Fibroblast of lung (primary cell): ENCODE measurements at regions not wholly inside any gene's neighbourhood (a gene's known extent, or its start where the extent isn't known, plus 50 kb on each side); places are given as distances from the start of the nearest gene placed in this dataset.

Experiments used
- DNase-seq, 2 donors: peaks; one replicate each; pipeline versions ENCODE4 v3.0.0 to v3.0.0-alpha.2; 2010; ENCODE audit warnings: low read depth in 2 of 2
- H2AFZ ChIP-seq: 2 replicates; pipeline ENCODE4 v1.5.1; 2012; ENCODE audit warnings: low read length, control low read depth, inconsistent platforms
- H3K27ac ChIP-seq: 2 replicates; pipeline ENCODE4 v1.5.1; 2011; ENCODE audit warnings: low read length, control low read depth; ENCODE audit not compliant: insufficient read depth
- H3K27me3 ChIP-seq: 2 replicates; pipeline ENCODE4 v1.5.1; 2011; ENCODE audit warnings: mild to moderate bottlenecking, low read length; ENCODE audit not compliant: control insufficient read depth, insufficient read depth
- H3K36me3 ChIP-seq: 2 replicates; pipeline ENCODE4 v1.5.1; 2011; ENCODE audit warnings: low read length; ENCODE audit not compliant: control insufficient read depth, insufficient read depth
- H3K4me1 ChIP-seq: 2 replicates; pipeline ENCODE4 v1.5.1; 2011; ENCODE audit warnings: low read length; ENCODE audit not compliant: control insufficient read depth, insufficient read depth; ENCODE audit errors: extremely low read depth
- H3K4me2 ChIP-seq: 2 replicates; pipeline ENCODE4 v1.5.1; 2011; ENCODE audit warnings: low read length, control low read depth; ENCODE audit not compliant: insufficient read depth; ENCODE audit errors: extremely low read depth
- H3K4me3 ChIP-seq, 4 experiments: fragments of 200-600 bp in 1 of 4; sonication (generic) in 1 of 4; replicated peaks in 1 of 4; 2 replicates each; pipeline ENCODE4 v1.5.1; 2011 to 2016; ENCODE audit warnings: low read length in 4 of 4, low read depth in 3 of 4, mild to moderate bottlenecking in 3 of 4, control low read depth in 2 of 4, inconsistent platforms in 1 of 4, mixed read lengths in 1 of 4; ENCODE audit not compliant: insufficient read depth in 1 of 4; ENCODE audit errors: control extremely low read depth in 1 of 4
- H3K79me2 ChIP-seq: 2 replicates; pipeline ENCODE4 v1.5.1; 2012; ENCODE audit warnings: mild to moderate bottlenecking, low read length, inconsistent platforms; ENCODE audit not compliant: control insufficient read depth, insufficient read depth
- H3K9ac ChIP-seq: 2 replicates; pipeline ENCODE4 v1.5.1; 2011; ENCODE audit warnings: mild to moderate bottlenecking, low read length, control low read depth; ENCODE audit not compliant: insufficient read depth
- H3K9me3 ChIP-seq: 2 replicates; pipeline ENCODE4 v1.5.1; 2012; ENCODE audit warnings: low read depth, low read length; ENCODE audit not compliant: control insufficient read depth, insufficient read depth
- H4K20me1 ChIP-seq: 2 replicates; pipeline ENCODE4 v1.5.1; 2011; ENCODE audit warnings: low read length; ENCODE audit not compliant: control insufficient read depth, insufficient read depth; ENCODE audit errors: extremely low read depth
- CTCF ChIP-seq, 2 donors: IDR thresholded peaks in 1 of 2; conservative IDR thresholded peaks in 1 of 2; 1 replicate in 1 of 2; 2 replicates in 1 of 2; pipeline ENCODE4 v1.5.1; 2011 to 2012; ENCODE audit warnings: low read length in 2 of 2, control low read depth in 1 of 2, inconsistent platforms in 1 of 2, low read depth in 1 of 2, mild to moderate bottlenecking in 1 of 2
- EZH2 ChIP-seq: IDR thresholded peaks from 2 replicates; pipeline ENCODE4 v1.5.1; 2012; ENCODE audit warnings: low read length, control low read depth, mild to moderate bottlenecking; ENCODE audit errors: missing control alignments

DNA sequence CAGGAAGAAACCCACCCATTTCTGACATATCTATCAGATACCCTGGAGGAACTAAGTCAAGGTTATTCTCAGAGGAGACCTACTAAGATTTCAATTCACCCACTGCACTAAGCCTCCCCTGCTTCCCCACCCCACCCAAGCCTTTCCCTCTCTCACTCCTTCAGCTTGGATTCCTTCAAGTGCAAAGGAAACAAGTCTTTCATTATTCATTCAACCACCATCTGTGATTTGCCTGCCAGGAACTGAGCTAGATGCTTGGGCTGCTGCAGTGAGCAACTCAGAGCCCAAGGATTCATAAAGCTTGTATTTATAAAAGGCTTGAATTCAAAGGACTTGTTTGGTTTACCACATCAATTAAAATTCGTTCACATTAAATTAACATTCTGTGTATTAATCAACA is 161.3 kb downstream of the GXYLT1 start:
- H3K27me3 ChIP-seq: no peaks in the 10 kb centered on the region
- H3K9me3 ChIP-seq: no peaks in the 10 kb centered on the region
- no peaks in the 10 kb centered on the region for H3K79me2 ChIP-seq
- H3K4me2 ChIP-seq: no peak overlapping the region
- TF ChIP-seq CTCF (conservative IDR thresholded peaks at IDR 0.05 in 1 of 2, IDR thresholded peaks at IDR 0.05 in 1 of 2; ENCODE audit: low read depth in 1 of 2, low read length in 2 of 2) (no peak), EZH2 (no peak)
- H3K27ac ChIP-seq: no peak overlapping the region
- no peaks in the 10 kb centered on the region for H4K20me1 ChIP-seq
- no peaks in the 10 kb centered on the region for H3K4me1 ChIP-seq
- H2AFZ ChIP-seq: no peak overlapping the region
- H3K4me3 ChIP-seq: no peak overlapping the region
- H3K9ac ChIP-seq: no peak overlapping the region
- no peaks in the 10 kb centered on the region for H3K36me3 ChIP-seq
- peak in 1 of 2 donors; percentile 71 for DNase-seq

DNA sequence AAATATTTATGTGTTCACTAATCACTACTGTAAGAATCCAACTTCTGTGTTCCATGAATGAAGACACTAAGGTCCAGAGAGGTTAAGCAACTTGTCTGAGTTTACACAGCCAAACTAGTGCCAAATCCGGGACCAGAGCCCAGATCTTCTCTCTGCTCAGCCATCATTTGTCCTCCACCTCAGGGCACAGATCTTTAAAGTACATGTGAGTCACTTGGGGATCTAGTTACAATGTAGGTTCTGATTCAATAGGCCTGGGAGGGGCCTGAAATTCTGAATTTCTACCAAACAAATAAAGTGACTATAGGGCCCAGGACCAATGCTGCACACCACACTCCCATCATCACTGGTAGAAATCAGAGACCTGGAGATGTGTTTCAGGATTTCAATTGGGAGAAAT is 162.9 kb downstream of the GXYLT1 start:
- H3K9me3 ChIP-seq: no peaks in the 10 kb centered on the region
- TF ChIP-seq EZH2: no peak
- TF ChIP-seq CTCF (conservative IDR thresholded peaks at IDR 0.05 in 1 of 2, IDR thresholded peaks at IDR 0.05 in 1 of 2; ENCODE audit: low read depth in 1 of 2, low read length in 2 of 2): no peak
- no peaks in the 10 kb centered on the region for H3K79me2 ChIP-seq
- H3K4me1 ChIP-seq: no peaks in the 10 kb centered on the region
- peak; percentile 54 to 70 for DNase-seq
- H3K4me3 ChIP-seq: no peak overlapping the region
- no peak overlapping the region for H3K27ac ChIP-seq
- H2AFZ ChIP-seq: no peak overlapping the region
- H3K27me3 ChIP-seq: no peaks in the 10 kb centered on the region
- H3K4me2 ChIP-seq: no peak overlapping the region
- no peak overlapping the region for H3K9ac ChIP-seq
- no peaks in the 10 kb centered on the region for H4K20me1 ChIP-seq
- no peaks in the 10 kb centered on the region for H3K36me3 ChIP-seq

DNA sequence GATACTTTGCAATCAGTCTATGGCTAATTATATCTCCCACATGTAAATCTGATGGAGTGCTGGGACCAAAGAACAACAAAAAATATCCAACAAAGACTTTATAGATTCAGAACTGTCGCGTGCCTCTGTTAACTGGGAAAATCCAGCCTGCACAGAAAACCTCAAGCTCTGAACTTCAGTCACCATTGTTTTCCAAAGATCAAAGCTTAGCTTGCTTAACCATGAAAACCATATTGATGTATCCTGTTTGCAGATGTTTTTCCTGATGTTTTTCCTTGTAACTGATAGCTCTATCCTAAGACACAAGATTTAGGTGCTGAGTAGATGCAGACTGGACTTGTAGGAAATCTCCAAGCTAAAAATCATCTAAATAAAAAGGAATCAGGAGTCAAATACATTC is 163.7 kb downstream of the GXYLT1 start:
- Histone ChIP-seq H3K27me3 (no peaks in the 10 kb centered on the region), H3K36me3 (no peaks in the 10 kb centered on the region), H3K27ac (no peak overlapping the region), H3K9me3 (no peaks in the 10 kb centered on the region), H4K20me1 (no peaks in the 10 kb centered on the region), H3K4me3 (no peak overlapping the region), H3K4me1 (no peaks in the 10 kb centered on the region), H3K4me2 (no peak overlapping the region), H2AFZ (no peak overlapping the region), H3K9ac (no peak overlapping the region), H3K79me2 (no peaks in the 10 kb centered on the region)
- DNase-seq: no peak
- TF ChIP-seq EZH2 (no peak), CTCF (conservative IDR thresholded peaks at IDR 0.05 in 1 of 2, IDR thresholded peaks at IDR 0.05 in 1 of 2; ENCODE audit: low read depth in 1 of 2, low read length in 2 of 2) (no peak)
